ENCODE measurements at regions not wholly inside any gene's neighbourhood (a gene's known extent, or its start where the extent isn't known, plus 50 kb on each side); places are given as distances from the start of the nearest gene placed in this dataset.
"Not testable (repeated sequence)": the region's sequence is repeated elsewhere in the genome, so short reads cannot be mapped to it uniquely, and the experiment has no call there.

DNA sequence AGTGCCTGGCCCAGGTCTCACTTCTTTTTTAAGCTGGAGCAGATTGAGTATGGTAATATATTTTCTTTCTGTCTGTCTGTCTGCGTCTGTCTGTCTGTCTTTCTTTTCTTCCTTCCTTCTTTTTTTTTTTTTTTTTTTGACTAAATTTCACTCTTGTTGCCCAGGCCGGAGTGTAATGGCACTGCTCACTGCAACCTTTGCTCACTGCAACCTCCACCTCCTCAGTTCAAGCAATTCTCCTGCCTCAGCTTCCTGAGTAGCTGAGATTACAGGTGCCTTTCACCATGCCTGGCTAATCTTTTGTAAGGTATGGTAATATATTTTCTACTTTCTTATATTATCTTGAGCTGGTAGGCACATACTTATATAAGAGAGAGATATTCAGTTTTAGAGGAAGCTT, 196.3 kb upstream of the MARCKS start:
- no peak for DNase-seq

DNA sequence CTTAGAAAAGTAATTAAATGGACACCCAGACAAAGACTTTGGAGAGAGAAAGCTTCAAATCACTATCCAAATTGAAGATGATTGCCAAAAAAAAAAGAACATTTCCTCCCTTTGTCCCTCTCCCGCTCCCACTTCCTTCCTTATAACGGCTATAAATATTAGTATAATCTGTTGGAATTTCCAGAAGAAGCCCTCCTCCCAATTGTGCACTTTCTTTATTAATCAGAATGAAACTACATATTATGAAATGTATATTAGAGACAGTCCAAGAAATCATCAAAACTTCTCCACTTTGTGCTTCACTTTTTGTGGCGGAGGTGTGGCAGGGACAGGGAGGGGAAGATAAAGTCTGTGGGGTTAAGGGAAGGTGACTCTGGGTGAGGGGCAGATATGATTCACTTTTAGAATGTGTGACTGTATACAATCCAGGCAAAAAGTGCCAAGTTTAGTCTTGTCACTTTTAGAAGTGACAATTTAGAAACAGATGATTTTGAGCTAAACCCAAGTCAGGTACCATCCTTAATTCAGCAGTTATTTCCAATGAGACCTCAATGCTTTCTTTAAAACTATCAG, 195.0 kb upstream of the MARCKS start:
- DNase-seq = no peak

DNA sequence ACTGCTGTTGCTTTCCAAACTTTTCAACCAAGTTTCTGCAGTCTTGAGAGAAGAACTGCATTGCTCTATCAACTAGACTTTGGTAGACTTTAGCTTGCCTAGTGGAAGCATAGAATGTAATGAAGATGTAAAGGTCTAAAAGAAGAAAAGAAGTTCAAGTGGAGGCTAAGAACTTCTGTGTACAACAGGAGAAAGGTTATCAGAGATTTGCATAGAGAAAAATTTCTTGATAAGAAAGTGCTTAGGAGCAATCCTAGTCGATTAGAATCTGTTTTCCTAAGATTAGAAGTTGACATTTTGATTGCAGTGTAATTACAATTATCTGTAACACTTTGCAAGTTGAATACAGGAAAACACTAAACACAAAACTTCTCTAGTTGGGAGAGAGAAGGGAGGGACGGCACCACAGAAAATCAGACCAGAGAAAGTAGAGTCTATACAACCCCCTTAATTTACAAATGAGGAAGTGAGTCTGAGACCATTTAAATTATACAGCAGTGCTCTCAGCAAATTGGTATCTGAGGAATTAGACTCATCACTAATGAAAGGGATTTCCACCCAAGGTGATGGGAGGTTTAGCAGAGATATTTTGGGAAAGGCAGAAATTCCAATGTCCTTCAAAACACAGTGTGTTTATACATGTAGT, 194.3 kb upstream of the MARCKS start:
- DNase-seq = no peak

DNA sequence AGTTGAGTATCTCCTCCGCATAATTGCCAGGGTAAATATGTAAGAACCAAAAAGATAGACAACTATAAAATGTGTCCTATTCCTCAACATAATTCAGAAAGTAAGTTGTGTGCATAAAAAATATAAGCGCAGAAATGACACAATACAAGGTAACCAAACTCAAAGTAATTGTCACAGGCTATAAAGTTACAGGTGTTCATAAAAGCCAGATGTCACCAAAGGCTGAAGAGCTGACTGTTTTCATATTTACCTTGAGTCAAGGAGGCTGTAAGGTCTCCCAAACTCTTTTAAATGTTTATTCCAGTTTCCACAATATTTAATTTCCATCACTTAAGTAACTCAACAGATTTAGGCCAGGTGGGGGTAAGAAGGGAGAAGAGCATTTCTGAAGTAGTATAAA, 192.2 kb upstream of the MARCKS start:
- no peak for DNase-seq

DNA sequence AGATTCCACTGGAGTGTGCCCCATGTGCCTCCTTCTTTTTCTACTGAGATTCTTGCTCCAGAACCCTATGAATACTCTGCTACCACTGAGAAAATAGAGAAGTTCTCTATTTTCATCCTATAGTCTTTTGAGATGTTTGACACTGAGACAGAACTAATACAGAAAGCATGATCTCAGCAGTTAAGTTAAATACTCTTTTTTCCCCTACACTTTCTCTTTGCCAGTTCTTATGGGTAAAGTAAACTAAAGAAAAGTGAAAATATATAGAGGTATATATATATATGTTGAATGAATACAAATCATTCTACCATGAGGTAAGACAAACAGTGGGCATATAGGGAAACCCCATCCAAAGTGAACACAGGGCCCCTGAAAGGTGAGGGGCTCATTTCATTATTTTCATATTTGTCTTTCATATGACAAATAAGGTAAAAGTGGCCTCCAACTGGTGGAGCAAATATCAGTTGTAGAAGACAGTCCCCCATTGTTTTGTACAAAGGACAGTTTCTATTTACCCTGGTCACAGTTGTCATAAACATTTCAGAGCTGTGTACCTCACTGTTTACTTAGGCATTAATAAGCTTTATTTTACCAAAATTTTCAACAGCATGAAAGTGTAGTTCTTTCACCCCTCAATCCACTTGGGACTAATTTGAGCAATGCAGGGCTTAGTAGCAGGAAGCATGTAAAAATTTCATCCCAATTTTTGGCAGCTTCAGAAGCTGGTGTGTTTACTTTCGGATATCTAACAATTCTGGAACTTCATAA, 188.3 kb upstream of the MARCKS start:
- no peak for DNase-seq

DNA sequence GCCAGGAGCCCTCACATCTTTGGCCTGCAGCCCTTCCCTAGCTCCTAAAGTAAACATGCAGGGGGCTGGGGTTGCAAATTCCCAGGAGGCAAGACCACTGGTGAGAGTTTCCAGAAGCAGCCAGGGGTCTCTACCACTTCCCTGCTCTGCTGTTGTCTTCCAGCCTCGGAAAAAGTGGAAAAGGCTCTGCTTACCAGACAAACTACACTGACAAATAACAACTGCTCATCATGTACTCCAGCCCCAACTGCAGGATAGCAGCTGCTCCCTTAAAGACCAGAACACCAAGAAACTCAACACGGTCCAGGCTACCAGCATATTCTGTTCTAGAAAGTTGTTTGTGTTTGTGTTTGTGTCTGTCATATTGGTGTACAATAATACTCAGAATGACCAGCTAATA, 187.5 kb upstream of the MARCKS start:
- DNase-seq = no peak

DNA sequence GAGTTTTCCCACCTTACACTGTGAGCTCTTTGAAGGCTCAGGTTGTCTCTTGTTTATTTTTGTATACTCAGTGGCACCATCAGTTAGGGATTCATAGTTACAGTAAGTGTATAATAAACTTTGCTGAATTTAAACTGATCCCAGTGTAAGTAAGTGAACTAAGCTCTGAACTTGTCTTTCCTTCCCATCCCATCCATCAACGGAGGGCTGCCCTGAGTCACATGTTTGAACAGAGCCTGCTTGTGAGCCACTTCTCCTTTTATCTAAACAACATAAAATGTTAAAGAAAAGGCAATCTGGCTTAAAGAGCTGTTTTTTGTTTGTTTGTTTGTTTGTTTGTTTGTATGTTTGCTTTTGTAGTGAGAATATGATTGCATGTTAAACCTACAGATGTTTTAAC, 185.7 kb upstream of the MARCKS start:
- no peak for DNase-seq

DNA sequence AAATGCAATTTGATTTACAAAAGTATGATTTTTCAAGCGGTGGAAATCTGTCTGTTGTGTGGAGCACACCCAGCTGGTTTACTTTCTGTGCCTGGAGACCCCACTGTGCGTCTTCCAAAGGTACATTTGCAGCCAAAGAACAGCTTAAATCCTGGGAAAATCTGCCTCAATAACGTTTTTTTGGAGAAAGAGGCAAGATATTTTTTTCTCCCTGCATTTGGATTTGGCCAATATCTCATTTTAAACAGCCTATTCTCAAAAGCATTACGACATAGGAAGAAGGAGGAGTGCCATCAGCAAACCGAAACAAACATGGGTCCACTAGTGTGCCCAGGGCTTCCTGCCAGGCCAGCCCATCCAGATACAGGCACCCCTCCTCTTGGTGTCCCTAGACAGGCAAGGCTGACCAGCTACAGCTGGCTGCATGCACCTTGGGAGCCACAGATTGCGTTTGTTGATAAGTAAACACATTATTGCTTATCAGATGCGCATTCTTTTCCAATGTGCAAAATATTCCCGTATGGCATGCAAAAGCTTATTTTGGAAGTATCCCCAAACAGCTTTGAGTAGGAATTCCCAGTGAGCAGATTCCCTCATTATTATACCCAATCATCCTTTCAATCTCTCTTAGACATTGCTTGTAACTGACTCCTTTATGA, 184.5 kb upstream of the MARCKS start:
- DNase-seq = no peak

DNA sequence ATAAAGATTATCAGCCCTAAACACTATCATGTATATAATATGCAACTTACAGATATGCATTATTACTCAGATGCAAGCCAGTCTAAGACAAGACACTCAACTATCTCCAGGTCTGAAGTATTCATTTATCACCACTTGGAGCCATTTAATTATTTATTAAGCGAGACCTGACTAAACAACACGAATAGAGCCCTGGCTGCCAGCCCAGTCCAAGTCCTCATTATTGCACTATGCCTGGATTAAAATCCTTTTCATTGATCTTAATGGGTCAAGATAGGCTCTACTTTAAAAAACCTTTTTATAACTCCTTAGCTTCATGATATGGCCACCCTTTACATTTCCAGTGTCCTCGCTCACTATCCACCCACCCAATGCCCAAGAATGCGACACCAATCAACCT, 183.1 kb upstream of the MARCKS start:
- no peak for DNase-seq

DNA sequence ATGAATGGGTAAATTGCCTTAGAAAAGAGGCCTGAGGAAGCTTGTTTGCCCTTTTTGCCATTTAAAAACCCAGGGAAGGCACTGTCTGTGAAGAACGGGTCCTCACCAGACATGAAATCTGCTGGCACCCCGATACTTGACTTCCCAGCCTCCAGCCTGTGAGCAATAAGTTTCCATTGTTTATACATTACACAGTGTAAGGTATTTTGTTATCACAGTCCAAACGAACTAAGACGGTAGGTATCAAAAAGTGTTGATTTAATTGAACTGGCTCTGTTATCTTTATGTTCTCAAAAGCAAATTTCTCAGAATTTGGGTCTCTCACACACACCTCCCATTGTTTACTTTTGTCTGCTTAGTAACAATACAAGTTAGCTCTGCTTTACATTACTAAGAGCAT, 181.1 kb upstream of the MARCKS start:
- DNase-seq = no peak

DNA sequence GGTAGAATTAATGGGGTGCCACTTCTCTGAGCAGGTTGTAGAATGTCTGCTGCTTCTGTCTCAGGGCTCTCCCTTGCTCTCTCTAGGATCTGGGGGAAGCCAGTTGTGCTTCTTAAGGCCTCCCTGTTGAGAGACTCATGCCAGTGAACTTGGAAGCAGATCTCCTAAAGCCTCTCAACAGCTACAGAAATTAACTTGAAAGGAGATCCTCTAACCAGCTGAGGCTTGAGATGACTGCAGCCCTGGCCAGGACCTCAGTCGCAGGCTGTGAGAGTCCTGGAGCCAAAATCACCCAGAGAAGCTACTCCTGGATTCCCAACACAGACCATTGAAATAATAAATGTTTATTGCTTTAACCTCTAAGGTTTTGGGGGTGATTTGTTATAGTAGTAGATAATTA, 180.2 kb upstream of the MARCKS start:
- no peak for DNase-seq

DNA sequence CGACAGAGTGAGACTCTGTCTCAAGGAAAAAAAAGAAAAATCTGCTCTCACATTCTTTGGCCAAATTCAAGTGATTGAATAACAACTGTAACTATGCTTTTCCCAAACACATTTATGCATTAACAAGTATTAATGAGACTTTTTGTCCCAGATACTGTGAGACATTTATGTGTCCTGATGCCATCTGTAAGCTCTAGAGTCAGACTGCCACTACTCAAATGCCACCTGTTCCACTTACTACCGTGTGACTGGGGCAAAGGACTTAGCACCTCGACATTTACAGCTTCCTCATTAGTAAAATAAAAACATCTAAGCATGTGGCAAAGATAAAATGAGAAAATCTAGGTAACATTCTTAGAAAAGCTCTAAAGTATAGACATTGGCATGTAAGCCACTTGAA, 178.1 kb upstream of the MARCKS start:
- no peak for DNase-seq

DNA sequence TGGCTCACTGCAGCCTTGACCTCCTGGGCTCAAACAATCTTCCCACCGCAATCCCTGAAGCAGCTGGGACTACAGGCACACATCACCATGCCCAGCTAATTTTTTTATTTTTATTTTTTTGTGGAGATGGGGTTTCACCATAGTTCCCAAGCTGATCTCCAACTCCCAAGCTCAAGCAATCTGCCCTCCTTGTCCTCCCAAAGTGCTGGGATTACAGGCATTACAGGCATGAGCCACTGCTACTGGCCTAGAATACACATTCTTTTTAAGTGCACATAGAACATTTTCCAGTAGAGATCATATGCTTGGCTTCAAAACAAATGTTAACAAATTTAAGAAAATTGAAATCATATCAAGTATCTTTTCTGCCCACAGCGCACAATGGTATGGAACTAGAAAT, 176.8 kb upstream of the MARCKS start:
- DNase-seq = no peak

DNA sequence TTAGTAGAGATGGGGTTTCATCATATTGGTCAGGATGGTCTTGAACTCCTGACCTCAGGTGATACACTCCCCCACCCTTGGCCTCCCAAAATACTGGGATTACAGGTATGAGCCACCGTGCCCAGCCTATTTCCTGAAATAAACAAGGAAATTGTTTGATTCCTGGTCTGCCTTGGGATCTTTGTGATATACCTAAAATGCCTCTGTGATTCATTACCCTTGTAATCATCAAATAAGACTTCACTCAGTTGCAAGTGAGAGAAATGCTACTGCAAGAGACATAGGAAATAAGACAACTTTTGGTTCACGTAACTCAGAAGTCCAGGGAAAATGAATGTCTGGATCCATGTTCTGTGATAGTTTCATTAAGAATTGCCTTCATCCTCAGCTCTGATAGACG, 173.2 kb upstream of the MARCKS start:
- DNase-seq = no peak

DNA sequence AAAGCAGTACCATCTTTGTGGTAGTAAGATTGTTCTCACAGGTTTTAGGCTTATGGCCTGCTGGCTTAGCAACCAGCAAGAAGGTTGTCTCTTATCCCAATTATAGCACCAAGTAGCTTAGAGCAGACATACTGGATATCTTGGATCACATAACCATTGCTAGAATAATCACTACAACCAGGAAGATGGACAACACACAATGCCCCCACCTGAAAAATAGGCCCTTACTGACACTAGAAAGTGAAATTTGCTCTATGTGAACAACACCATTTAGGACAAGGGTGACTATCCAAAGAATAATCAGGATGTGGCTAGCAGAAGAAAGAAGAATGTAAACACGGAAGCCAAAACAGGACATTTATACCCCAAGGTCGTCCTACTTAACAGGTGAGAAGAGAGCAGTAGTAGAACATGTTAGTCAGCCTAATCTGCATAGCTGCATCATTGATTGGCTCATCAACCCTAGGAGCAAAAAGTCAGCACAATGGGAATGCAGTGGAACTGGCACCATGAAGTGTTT, 172.7 kb upstream of the MARCKS start:
- DNase-seq = no peak

DNA sequence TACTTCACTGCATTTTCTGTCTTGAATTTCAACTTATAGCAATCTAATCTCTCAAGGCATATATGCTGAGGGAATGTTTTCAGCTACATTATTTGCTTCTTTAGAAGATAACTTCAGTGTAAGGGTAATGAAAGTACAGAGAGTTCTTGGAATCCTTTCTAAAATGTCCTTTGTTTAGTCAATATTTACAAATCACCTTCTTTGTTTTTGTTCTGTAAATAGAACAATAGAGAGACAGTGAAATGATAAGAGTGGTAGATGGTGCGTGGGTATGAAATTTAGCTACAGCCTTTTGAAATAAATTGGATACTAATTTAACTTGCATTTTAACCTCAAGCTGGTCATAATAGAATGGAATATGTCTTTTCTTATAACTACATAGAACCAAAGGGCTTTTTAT, 171.1 kb upstream of the MARCKS start:
- no peak for DNase-seq

DNA sequence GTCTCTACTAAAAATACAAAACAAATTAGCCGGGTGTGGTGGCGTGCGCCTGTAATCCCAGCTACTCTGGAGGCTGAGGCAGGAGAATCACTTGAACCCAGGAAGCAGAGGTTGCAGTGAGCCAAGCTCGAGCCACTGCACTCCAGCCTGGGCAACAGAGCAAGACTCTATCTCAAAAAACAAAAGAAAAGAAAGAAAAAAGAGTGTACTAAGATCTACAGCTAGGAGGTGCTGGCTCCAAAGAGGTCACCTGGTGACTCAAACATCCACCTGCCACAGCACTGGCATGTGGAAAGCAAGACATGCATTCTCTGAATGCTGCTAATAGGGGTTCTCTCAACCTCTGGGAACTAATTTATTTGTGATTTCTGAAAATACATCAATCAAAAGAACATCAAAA, 167.5 kb upstream of the MARCKS start:
- not testable (repeated sequence) for DNase-seq

DNA sequence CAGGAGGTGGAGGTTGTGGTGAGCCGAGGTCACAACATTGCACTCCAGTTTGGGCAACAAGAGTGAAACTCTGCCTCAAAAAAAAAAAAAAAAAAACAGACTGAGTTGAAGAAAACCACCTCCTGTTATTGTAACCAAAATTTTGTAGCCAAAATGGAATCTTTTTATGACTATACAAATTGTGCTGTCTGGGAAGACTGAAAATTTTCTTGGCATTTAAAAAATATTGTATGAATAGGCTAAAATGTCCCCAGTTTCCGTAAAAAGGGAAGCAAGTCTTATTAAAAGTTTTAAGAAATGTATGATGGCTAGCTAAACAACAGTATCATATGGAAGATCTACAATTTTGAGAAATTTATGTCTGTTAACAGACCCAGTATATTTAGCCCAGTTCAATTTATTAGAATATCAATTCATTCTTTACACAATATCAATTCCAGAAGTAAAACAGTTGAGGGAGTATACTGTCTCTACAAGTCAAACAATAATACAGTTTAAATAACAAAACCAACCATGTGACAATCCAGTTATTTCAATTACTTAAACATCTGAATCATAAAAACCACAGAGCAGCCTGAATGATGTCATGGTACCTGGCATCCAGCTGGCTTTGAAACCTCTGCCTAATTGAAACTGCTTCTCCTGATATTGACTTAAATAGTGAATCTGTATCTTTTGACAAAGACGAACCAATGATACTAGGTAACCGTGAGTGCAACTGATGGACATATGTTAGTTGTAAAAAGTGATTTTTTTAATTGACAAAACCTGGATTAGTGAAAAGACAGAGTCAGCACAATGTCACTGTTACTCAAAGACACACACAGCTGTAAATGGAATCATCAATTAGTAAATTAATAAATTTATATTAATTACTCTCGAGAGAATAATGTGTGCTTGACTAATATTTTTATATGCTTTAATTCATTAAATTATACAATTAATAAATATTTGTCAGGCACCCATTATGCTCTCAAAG, 166.6 kb upstream of the MARCKS start:
- DNase-seq = no peak

DNA sequence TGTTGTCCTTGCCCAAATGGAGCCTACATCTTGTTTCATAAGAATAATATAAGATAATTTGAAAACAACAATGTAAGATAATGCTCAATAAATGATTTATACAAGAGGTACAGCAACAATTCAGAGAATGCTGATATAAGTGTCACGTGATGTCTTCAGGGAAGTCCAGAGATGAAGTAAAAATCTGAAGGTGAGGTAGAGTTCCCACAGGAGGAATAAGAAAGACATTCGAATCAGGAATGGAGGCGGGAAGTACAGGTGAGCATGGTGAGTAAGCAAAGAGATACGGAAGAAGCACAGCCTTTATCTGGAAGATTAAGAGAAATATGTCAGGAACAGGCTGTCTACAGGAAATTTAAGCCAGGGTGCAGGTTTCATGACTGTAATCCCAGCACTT, 165.9 kb upstream of the MARCKS start:
- no peak for DNase-seq

DNA sequence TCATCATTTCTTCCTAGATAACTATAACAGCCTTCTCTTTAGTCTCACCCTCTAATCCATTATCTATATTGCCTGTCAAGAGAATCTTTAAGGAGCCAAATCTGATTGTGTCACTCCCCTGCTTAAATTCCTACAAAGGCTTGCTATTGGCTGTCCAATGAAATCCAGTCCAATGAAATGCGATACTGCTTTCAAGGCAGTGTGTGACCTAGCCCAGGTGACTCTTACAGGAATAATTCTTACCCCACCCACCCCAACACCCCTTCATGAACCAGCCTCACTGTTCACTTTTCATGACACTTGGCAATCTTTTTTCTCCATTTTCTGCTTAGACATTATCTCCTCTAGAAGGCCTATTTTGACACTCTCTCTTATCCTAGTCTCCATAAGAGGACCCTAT, 163.3 kb upstream of the MARCKS start:
- DNase-seq = no peak

DNA sequence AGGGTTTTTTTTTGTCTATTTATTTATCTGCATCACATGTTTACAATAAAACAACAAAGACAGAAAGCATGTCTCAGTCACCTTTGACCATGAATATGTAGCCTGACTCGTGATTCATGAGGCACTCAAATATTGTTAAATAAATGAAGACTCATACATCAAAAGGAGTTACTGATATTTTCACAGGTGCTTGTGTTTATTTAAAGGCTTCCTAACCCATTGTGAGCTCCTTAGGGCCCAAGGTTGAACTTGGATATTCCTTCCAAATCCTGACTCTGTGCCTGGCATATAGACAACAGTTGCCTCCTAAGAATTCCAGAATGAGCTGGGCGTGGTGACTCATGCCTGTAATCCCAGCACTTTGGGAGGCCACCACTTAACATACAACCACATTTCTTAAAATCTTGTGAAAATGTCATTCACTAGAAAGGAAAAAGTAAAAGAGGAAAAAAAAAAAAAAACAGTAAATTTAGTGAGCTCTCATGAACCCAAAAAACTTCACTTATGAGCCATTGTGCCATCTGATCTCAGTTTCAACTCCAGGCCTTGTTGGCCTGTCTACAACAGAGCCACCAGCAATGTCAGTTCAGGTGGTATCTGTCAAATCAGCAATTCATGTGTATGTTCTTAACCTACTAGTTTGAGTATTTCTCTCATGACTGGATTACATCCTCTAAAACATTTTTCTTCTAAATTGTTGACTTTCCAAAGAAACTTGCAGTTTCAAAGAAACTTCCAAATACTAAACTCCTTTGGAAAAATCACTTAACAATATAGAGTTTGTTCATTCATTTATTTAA, 162.7 kb upstream of the MARCKS start:
- no peak for DNase-seq

DNA sequence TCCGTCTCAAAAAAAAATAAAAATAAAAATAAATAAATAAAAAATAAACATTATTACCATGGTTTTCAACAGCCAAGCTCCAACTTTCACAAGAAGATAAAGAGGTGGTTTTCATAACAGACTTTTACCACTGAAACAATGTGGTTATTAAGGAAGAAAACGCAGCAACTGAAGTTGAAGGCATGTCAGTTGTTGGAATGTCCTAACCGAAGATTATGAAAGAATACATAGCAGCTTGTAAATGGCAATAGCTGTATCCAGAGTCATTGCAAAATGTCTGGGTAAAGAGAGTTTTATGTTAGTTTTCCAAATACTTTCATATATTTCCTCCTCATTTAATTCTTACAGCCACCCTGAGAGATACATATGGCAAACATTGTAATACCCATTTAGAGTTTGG, 161.6 kb upstream of the MARCKS start:
- no peak for DNase-seq

Measured in activated naive CD4-positive, alpha-beta T cell treated with Interleukin-2 at 50 U/mL for 16 hours (primary cell).